T-helper 1 cell treated with Interleukin-12 subunit alpha and Interleukin-12 subunit beta and Interleukin-4 antibody, amounts not matched to agents 30 ng/mL and 1 ng/mL, for 36 hours (primary cell): ENCODE measurements at regions not wholly inside any gene's neighbourhood (a gene's known extent, or its start where the extent isn't known, plus 50 kb on each side); places are given as distances from the start of the nearest gene placed in this dataset.
"Not testable (repeated sequence)": the region's sequence is repeated elsewhere in the genome, so short reads cannot be mapped to it uniquely, and the experiment has no call there.

Experiments used
- intact Hi-C: fragments of 100-400 bp; cut with micrococcal nuclease; formaldehyde crosslinking; loops from one replicate; pipeline ENCODE4 v1.15.1; 2024

GRCh38 chr6:782141-782540 lies 89.2 kb upstream of the EXOC2 start:
- intact Hi-C loops, result no loop called here

GRCh38 chr6:781350-781961 lies 88.5 kb upstream of the EXOC2 start:
- intact Hi-C loops, result no loop called here

GRCh38 chr6:780706-781105 lies 87.8 kb upstream of the EXOC2 start:
- intact Hi-C loops, result no loop called here

- intact Hi-C loops, result no loop called here
These were observed 84.0 kb upstream of the EXOC2 start for GRCh38 chr6:776951-777350.

- intact Hi-C loops, result no loop called here
These were observed 83.6 kb upstream of the EXOC2 start for GRCh38 chr6:776528-776931.

- intact Hi-C loops, result no loop called here
These were observed 82.9 kb upstream of the EXOC2 start for GRCh38 chr6:775863-776262.

GRCh38 chr6:771683-772082 lies 78.7 kb upstream of the EXOC2 start:
- intact Hi-C loops, result not testable (repeated sequence)

GRCh38 chr6:767755-768512 lies 75.0 kb upstream of the EXOC2 start:
- intact Hi-C loops, result no loop called here

GRCh38 chr6:766625-767024 lies 73.7 kb upstream of the EXOC2 start:
- intact Hi-C loops, result no loop called here

- intact Hi-C loops, result no loop called here
These were observed 69.1 kb upstream of the EXOC2 start for GRCh38 chr6:761997-762396.

- intact Hi-C loops, result no loop called here
These were observed 68.3 kb upstream of the EXOC2 start for GRCh38 chr6:760982-761955.

- intact Hi-C loops, result no loop called here
These were observed 66.8 kb upstream of the EXOC2 start for GRCh38 chr6:759729-760128.

GRCh38 chr6:756224-756623 lies 63.3 kb upstream of the EXOC2 start:
- intact Hi-C loops, result no loop called here

GRCh38 chr6:754202-754601 lies 61.3 kb upstream of the EXOC2 start:
- intact Hi-C loops, result no loop called here

GRCh38 chr6:753486-753885 lies 60.5 kb upstream of the EXOC2 start:
- intact Hi-C loops, result no loop called here

GRCh38 chr6:752438-752837 lies 59.5 kb upstream of the EXOC2 start:
- intact Hi-C loops, result no loop called here

GRCh38 chr6:751765-752164 lies 58.8 kb upstream of the EXOC2 start:
- intact Hi-C loops, result no loop called here

GRCh38 chr6:747921-748320 lies 55.0 kb upstream of the EXOC2 start:
- intact Hi-C loops, result no loop called here

- intact Hi-C loops, result no loop called here
These were observed 54.1 kb upstream of the EXOC2 start for GRCh38 chr6:747028-747427.

GRCh38 chr6:744666-745353 lies 51.9 kb upstream of the EXOC2 start:
- intact Hi-C loops, result no loop called here

- intact Hi-C loops, result no loop called here
These were observed 50.6 kb upstream of the EXOC2 start for GRCh38 chr6:743320-744096.
